GM18861 (cell line): ENCODE measurements at regions not wholly inside any gene's neighbourhood (a gene's known extent, or its start where the extent isn't known, plus 50 kb on each side); places are given as distances from the start of the nearest gene placed in this dataset.
"Not testable (repeated sequence)": the region's sequence is repeated elsewhere in the genome, so short reads cannot be mapped to it uniquely, and the experiment has no call there.

Source experiments
- ATAC-seq: cut with Tn5 transposase; IDR thresholded peaks from one replicate; pipeline ENCODE4 v1.9.1; 2021; ENCODE audit not compliant: unreplicated experiment

DNA sequence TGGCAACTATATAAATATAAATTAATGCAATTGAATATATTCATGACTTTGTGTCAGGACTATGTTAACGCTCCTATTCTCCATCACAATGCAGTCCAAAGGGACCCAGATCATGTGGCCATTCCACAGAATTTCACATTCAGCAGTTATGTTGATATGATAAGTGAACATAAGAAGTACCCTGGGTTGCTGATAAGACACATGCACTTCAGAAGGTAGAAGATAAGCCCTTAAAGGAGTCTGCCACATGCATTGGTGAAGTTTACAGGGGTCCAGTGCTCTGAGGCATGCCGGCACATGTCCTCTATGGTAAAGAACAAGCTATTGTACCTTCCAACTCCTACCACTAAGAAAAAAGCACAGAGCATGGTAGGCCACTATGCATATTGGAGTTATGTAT, 76.4 kb downstream of the PHAX start:
- no peak for ATAC-seq

DNA sequence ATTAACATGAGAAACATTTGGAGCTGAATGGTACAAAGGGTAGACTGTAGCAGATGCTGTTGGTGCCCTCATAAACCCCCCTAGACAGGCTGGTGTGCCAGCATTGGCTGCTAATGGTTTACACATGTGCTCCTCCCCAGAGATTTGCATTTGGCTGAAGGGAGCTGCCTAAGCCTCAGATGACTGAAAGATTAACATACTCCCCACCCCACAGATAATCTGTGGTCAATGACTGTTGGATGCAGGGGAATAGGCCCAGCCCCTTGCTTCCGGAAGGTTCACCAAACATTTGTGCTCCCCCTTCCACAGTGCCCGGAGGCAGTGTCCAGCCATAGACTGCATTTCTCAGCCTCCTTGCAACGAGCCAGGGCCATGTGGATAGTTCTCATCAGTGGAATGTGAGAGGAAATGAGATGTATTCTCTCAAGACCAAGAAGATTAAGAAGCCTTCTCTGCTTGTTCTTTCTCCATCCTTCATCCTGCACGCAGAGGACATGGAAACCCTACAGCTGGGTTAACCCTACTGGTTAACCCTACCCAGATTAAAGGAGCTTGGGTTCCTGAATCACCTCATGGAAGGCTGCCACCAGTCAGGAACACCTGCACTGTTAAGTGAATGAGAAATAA, 79.6 kb downstream of the PHAX start:
- peak; percentile 78 for ATAC-seq

DNA sequence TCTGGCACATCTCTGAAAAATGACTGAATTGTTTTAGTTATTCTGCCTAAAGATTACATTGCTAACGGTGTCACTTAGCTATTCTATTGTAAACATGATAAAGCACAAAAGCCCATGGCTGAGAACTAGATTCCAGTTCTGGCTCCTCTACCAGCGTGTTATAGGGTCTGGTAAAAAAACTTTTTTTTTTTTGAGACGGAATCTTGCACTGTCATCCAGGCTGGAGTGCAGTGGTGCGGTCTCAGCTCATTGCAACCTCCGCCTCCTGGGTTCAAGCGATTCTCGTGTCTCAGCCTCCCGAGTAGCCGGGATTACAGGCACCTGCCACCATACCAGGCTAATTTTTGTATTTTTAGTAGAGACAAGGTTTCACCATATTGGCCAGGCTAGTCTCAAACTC, 80.6 kb downstream of the PHAX start:
- ATAC-seq, result not testable (repeated sequence)

DNA sequence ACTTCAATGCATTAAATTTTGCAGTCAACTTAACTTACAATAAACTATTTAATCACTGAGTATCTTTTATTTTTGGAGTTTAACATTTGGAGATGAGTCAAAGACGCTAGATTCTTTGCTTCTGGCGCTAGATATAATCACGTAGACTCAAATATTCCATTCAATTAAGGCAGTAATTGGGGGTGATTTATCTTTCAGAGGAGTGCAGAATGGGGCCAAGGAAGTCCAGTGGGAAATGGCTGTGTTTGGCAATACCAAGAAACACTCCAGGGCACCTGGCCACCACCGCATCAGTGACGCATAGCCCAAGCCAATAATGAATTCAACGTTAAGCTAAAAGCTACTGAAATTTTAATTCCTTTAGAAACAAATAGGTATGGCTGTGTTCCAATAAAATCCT, 81.2 kb downstream of the PHAX start:
- no peak for ATAC-seq

DNA sequence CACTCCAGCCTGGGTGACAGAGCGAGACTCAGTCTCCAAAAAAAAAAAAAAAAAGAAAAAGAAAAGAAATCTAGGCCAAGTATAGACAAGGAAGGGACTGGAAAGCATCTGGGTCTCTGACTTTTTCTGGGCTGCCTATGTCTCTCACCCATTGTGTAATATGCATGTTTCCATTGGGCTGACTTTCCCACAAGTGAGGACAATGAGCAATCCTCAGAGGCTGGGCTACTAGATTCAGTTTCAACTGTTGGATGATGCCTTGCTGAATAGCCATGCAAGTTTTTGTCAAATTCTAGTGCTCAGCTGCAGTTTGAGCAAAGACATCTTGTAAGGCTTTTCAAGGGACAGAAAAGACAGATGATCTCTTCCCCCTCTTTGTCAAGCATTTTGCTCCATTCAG, 82.1 kb downstream of the PHAX start:
- no peak for ATAC-seq

DNA sequence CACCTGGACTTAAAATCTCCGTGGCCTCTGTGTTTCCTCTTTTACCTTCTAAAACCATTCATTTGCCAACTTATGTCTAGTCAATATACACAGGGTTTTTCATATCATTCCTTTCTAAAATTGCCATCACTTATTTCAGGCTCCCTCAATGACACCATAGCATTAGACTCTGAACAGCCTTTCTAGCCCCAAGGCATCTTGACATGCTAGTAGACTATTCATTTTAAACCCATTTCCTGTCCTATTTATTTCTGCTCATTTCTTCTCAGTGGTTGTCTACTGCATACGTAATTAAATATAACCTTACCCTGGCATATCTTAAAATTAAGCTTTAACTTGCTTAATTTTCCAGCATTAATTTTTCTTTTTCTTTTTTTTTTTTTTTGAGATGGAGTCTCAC, 83.2 kb downstream of the PHAX start:
- ATAC-seq, result no peak

DNA sequence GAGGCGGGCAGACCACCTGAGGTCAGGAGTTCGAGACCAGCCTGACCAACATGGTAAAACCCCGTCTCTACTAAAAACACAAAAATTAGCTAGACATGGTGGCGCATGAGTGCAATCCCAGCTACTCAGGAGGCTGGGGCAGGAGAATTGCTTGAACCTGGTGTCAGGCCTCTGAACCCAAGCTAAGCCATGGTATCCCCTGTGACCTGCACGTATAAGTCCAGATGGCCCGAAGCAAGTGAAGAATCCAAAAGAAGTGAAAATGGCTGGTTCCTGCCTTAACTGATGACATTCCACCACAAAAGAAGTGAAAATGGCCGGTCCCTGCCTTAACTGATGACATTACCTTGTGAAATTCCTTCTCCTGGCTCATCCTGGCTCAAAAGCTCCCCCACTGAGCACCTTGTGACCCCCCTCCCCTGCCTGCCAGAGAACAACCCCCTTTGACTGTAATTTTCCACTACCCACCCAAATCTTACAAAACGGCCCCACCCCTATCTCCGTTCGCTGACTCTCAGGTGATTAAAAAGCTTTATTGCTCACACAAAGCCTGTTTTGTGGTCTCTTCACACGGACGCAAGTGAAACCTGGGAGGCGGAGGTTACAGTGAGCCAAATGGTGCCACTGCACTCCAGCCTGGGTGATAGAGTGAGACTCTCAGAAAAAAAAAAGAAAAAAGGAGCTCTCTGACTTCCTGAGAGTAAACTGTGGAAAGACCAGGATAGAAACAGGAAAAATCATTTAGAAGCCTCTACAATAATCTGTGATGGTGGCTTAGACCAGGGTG, 84.1 kb downstream of the PHAX start:
- ATAC-seq, result not testable (repeated sequence)

DNA sequence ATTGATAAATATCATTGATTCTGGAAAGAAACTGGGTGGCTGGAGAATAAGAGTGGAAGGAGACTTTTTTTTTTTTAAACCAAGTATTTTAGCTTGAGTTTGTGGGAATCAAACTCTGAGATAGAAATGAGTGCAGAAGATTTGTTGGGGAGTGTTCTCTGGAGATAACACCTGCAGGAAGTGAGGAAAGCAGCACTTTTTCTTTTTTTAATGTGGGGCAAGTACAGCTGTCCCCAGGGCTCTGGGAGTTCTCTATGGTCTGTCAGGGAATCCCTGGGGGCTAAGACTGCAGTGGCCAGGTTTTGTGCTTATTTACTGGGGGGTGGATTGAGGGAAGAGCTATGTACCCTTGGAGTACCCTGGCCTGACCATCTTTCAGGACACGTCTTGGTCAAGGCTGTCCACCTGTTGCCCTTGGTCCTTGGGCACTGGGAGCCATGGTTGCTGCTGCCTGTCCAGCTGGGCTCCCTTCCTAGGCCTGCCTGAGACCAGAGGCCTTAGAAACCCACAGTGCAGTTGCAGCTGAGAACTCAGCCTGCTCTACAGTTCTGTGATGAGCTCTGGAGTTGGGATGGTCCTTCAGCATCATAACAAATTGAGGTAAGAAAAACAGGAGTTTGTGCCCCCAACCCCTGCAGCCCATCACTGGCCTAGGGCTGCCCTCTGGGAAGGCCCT, 85.8 kb downstream of the PHAX start:
- ATAC-seq, result peak; percentile 46

DNA sequence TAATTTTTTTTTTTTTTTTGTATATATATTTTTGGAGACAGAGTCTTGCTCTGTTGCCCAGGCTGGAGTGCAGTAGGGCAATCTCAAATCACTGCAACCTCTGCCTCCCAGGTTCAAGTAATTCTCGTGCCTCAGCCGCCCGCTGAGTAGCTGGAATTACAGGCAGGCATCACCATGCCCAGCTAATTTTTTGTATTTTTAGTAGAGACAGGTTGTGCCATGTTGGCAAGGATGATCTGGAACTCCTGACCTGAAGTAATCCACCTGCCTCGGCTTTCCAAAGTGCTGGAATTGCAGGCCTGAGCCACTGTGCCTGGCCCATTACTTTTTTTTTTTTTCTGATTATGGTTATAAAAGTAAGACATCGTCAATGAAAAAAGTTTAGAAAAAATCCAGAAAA, 84.0 kb upstream of the LMNB1 start:
- no peak for ATAC-seq

DNA sequence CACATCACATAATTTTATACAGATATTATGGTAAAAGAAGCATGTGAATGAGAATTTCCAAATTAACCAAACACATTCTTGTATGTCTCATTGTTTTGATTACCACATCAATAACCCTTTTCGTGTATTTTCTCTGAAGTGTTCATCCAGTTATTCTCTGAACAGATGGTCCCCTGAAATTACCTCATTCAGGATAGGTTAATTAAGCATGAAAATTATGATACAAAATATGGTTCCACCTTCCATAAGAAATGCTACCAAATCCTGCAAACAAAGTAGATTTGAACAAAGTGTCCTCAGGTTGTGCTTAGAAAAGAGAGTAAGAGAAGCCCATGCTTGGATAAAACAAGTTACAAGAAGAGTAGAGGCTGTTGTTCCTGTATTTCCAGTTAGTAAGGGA, 83.1 kb upstream of the LMNB1 start:
- ATAC-seq, result no peak

DNA sequence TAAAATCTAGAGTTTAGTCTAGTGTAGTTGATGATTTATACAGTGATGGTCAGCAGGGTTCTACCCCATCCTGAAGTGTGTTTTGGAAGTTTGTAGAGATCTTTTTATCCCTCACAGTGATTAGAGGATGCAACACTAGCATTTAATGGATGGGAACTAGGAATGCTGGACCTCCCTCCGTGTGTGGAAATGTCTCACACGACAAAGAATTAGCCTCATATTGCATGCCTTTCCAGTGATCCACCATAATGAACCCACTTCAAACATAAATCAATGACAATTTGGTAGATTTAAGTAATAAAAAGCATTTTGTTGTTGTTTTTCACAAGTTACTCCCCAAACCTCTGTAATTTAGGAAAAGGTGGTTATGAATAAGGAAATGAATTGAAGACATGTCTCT, 82.5 kb upstream of the LMNB1 start:
- ATAC-seq, result no peak

DNA sequence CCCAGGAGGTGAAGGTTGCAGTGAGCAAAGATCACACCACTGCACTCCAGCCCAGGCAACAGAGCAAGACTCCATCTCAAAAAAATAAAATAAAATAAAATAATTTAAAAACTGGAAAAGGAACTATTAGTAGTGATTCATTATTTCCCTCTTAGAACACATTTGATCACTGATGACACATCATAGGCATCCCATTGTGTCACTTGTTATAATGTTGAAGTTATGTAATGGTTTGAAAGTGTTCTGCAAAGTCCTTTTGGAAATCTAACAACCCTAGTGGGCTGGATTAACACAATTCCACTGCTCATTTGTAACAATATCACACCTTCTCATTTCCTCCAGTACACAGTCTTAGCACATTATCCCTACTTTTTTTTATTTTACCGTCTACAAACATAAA, 81.8 kb upstream of the LMNB1 start:
- ATAC-seq, result no peak

DNA sequence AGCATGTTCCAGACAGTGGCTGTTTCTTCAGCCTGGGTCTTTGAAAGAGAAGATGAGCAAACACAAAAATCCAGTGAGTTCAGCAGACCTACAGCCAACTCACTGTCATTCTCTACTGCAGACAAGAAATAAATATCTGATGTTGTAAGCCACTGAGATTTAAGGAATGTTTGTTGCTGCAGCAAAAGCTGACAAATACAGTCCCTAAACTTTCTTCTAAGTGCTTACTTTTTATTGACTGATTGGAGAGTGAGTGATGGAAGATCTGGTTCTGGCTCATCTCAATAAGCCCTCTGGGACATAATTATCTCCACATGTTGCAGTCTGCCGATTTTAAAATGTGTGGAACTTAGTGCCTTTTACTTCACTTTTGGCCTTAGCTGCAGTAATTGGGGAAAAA, 69.9 kb upstream of the LMNB1 start:
- ATAC-seq, result no peak

DNA sequence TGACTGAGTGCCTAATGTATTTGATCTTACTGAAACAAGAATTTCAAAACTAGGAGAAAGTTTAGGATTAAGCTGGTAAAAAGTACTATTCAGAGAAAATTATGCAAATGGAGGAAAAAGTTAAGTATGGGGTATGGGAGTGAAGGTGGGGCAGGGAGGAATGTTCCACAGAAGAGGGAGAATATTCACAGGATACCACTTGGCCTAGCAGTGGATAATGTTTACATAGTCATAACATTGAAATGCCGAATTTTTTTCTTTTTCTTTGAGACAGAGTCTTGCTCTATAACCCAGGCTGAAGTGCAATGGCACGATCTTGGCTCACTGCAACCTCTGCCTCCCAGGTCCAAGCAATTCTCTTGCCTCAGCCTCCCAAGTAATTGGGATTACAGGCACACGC, 61.2 kb upstream of the LMNB1 start:
- no peak for ATAC-seq

DNA sequence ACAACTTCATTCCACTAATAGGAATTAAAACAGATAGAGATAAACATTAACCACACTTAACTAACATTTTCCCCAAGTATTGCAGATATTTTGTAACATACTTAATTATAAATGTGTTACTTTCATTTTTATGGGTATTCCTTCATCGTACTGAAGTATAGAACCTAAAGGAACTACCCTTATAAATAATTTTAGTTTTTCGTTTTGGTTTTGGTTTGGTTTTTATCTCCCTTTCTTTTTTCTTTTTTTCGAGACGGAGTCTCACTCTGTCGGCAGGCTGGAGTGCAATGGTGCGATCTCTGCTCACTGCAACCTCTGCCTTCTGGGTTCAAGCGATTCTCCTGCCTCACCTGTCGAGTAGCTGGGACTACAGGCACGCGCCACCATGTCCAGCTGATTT, 60.1 kb upstream of the LMNB1 start:
- no peak for ATAC-seq

DNA sequence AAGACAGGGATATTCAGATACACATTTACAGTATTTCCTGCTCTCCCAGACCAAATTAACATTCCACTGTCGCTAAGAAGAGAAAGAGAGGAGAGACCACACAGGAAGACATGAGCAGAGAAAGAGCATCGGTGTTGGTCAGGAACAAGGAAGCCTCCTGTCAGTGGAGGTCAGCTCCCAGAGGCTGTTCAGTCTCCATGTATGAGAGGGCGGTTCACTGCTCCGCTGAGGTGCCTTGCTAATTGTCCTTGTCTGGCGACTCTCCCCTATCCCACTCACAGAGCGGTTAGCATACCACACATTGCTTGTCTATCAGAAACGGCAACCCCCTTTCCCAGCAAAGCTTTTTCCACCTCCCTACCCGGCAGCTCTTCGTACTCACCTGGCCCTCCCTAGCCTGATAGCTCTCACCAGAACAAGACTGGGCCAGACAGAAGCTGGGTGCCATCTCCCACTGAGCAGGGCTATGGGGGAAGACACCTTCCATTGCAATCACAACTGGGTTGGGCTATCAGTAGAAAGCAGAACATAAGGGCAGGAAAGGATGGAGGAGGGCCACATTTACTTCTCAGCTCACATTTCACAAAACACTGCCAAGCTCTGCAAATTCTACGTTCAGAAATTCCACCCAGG, 58.6 kb upstream of the LMNB1 start:
- no peak for ATAC-seq

DNA sequence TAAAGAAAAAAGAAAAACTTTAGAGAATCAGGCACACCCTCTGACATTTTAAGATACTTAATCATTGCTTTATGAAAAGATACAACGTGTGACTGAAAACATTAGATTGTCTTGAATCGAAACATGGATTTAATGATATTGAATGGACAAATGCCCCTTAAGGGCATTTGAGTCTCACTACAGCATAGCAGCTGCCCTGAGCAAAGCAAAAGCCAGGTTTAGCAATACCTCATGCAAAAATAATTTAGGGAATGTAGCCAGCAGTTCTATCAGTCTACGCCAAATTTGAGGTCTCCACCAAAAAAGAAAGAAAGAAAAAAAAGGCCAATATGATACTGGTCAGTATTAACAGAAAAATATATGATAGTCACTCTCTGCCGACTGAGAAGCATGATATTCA, 56.6 kb upstream of the LMNB1 start:
- no peak for ATAC-seq

DNA sequence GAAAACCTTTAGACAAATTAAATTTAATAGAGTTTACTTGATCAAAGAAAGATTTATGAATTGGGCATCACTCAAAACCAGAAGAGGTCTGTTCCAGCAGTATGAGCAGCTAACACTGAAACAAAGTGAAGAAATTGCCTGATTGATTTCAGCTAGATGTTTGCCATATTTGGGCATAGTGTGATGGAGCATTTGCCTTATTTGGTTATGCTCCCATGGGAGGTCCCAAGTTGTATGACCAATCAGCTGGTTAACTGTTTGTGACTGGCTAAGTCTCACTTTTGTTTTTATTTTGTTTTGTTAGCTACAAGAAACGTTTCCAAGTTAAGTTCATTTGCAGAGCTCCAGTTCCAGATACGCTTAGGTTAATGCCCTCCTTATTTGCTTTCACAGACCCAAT, 53.3 kb upstream of the LMNB1 start:
- ATAC-seq, result no peak
